GM19239 (cell line): ENCODE measurements at regions not wholly inside any gene's neighbourhood (a gene's known extent, or its start where the extent isn't known, plus 50 kb on each side); places are given as distances from the start of the nearest gene placed in this dataset.

Experiments used
- DNase-seq: peaks from one replicate; pipeline ENCODE4 v3.0.0; 2011; ENCODE audit warnings: low spot score; ENCODE audit not compliant: insufficient read length
- FAIRE-seq: peaks from 2 replicates; lab custom pipeline; 2011; peaks lifted over from hg19 to GRCh38; lab: Jason Lieb, UNC

GRCh38 chr2:129891341-129892320, 87.8 kb upstream of the RAB6C start:
- FAIRE-seq (no peak), DNase-seq (no peak)

- no peak for DNase-seq
- no peak for FAIRE-seq
Observed at GRCh38 chr2:129892360-129892759, 87.1 kb upstream of the RAB6C start.

GRCh38 chr2:129892773-129893172, 86.7 kb upstream of the RAB6C start:
- DNase-seq (no peak), FAIRE-seq (no peak)

- FAIRE-seq = no peak
- DNase-seq = no peak
Observed at GRCh38 chr2:129893244-129893643, 86.2 kb upstream of the RAB6C start.

GRCh38 chr2:129894616-129895015, 84.8 kb upstream of the RAB6C start:
- DNase-seq (no peak), FAIRE-seq (no peak)

GRCh38 chr2:129895061-129895460, 84.4 kb upstream of the RAB6C start:
- no peak for DNase-seq
- FAIRE-seq = no peak

GRCh38 chr2:129895526-129896082, 83.9 kb upstream of the RAB6C start:
- FAIRE-seq = no peak
- no peak for DNase-seq

- FAIRE-seq (no peak), DNase-seq (no peak)
Observed at GRCh38 chr2:129896226-129897100, 83.0 kb upstream of the RAB6C start.

- no peak for DNase-seq
- no peak for FAIRE-seq
Observed at GRCh38 chr2:129901754-129902415, 77.6 kb upstream of the RAB6C start.

GRCh38 chr2:129902731-129903585, 76.5 kb upstream of the RAB6C start:
- no peak for DNase-seq
- no peak for FAIRE-seq

GRCh38 chr2:129903586-129904425, 75.7 kb upstream of the RAB6C start:
- FAIRE-seq (no peak), DNase-seq (no peak)

GRCh38 chr2:129904532-129905446, 74.7 kb upstream of the RAB6C start:
- FAIRE-seq (no peak), DNase-seq (no peak)

- FAIRE-seq (no peak), DNase-seq (no peak)
Observed at GRCh38 chr2:129905664-129906081, 73.8 kb upstream of the RAB6C start.

GRCh38 chr2:129906139-129906860, 73.2 kb upstream of the RAB6C start:
- no peak for DNase-seq
- FAIRE-seq = no peak

- DNase-seq = no peak
- FAIRE-seq = no peak
Observed at GRCh38 chr2:129906861-129907235, 72.6 kb upstream of the RAB6C start.

GRCh38 chr2:129907256-129907998, 72.0 kb upstream of the RAB6C start:
- DNase-seq (no peak), FAIRE-seq (no peak)
